A549 (cell line): ENCODE measurements at regions not wholly inside any gene's neighbourhood (a gene's known extent, or its start where the extent isn't known, plus 50 kb on each side); places are given as distances from the start of the nearest gene placed in this dataset.

Source experiments
- CEBPB ChIP-seq, 2 experiments: fragments of >200 bp in 1 of 2; sonication (Bioruptor Twin) in 1 of 2; formaldehyde crosslinking in 1 of 2; IDR thresholded peaks; 2 replicates each; pipeline ENCODE4 v1.6.1; 2012 to 2016
- EP300 ChIP-seq, 2 experiments: fragments of >200 bp; sonication (Bioruptor Twin); formaldehyde crosslinking; IDR thresholded peaks; 2 replicates in 1 of 2; 3 replicates in 1 of 2; pipeline ENCODE4 v1.6.1; 2016 to 2017
- ESRRA ChIP-seq: fragments of 150-350 bp; IDR thresholded peaks from 2 replicates; pipeline ENCODE4 v1.6.1; 2014; ENCODE audit warnings: mild to moderate bottlenecking, low read length, borderline replicate concordance
- HOXB13 ChIP-seq: fragments of 250-450 bp; sonication (Bioruptor Pico); IDR thresholded peaks from 2 replicates; pipeline ENCODE4 v1.5.0; 2020; ENCODE audit warnings: low read depth, mild to moderate bottlenecking, moderate library complexity
- KDM1A ChIP-seq: fragments of 200-600 bp; sonication (generic); IDR thresholded peaks from 2 replicates; pipeline ENCODE4 v1.6.1; 2016; ENCODE audit warnings: low read depth, mild to moderate bottlenecking
- NPAS2 ChIP-seq: fragments of 250-450 bp; sonication (Bioruptor Pico); IDR thresholded peaks from 2 replicates; pipeline ENCODE4 v1.8.0; 2022; ENCODE audit warnings: mild to moderate bottlenecking, moderate library complexity, borderline replicate concordance
- POLR2A ChIP-seq: IDR thresholded peaks from 2 replicates; pipeline ENCODE4 v1.6.1; 2012; ENCODE audit warnings: mild to moderate bottlenecking, low read length
- RAD21 ChIP-seq, 2 experiments: fragments of >200 bp in 1 of 2; sonication (Bioruptor Twin) in 1 of 2; formaldehyde crosslinking in 1 of 2; IDR thresholded peaks in 1 of 2; conservative IDR thresholded peaks in 1 of 2; 2 replicates in 1 of 2; 3 replicates in 1 of 2; pipeline ENCODE4 v1.6.1; 2012 to 2018; ENCODE audit warnings: inconsistent platforms in 1 of 2
- TFCP2L1 ChIP-seq: fragments of 250-450 bp; sonication (Bioruptor Pico); IDR thresholded peaks from 2 replicates; pipeline ENCODE4 v1.5.0; 2021; ENCODE audit warnings: mild to moderate bottlenecking
- TF ChIP-seq, protein P1 (sequence below): fragments of >200 bp; sonication (Bioruptor Twin); formaldehyde crosslinking; IDR thresholded peaks from 2 replicates; pipeline ENCODE4 v1.6.1; 2016
- TF ChIP-seq, protein P2 (sequence below): fragments of >200 bp; sonication (Bioruptor Twin); formaldehyde crosslinking; IDR thresholded peaks from 3 replicates; pipeline ENCODE4 v1.5.1; 2016
- TF ChIP-seq, protein P3 (sequence below): fragments of 250-450 bp; sonication (Bioruptor Pico); IDR thresholded peaks from 2 replicates; pipeline ENCODE4 v1.5.0; 2021; ENCODE audit warnings: mild to moderate bottlenecking, moderate library complexity, borderline replicate concordance

DNA sequence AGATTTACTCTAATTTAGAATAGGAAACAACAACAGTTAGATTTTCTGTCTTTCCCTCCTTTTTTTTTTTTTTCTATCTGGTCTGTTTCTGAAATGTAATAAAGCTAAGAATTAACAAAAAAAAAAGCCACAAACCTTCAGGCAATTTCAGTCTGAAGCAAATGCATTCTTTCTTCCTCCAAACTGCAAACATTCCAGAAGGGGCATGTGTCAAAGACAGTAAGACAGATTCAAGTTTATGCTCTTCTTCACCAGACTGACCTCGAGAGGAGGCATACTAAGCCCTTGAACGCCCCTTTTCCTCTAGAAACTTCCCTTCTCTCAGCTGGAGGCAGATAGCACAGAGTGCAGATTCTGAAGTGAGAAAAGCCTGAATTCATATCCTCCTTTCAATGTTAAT lies 654.6 kb upstream of the LMCD1 start:
- TF ChIP-seq POLR2A = no peak
- TF ChIP-seq, protein P1, sequence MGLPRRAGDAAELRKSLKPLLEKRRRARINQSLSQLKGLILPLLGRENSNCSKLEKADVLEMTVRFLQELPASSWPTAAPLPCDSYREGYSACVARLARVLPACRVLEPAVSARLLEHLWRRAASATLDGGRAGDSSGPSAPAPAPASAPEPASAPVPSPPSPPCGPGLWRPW = no peak
- TF ChIP-seq ESRRA = no peak
- TF ChIP-seq EP300 (IDR thresholded peaks at IDR 0.05) = no peak
- TF ChIP-seq, protein P2, sequence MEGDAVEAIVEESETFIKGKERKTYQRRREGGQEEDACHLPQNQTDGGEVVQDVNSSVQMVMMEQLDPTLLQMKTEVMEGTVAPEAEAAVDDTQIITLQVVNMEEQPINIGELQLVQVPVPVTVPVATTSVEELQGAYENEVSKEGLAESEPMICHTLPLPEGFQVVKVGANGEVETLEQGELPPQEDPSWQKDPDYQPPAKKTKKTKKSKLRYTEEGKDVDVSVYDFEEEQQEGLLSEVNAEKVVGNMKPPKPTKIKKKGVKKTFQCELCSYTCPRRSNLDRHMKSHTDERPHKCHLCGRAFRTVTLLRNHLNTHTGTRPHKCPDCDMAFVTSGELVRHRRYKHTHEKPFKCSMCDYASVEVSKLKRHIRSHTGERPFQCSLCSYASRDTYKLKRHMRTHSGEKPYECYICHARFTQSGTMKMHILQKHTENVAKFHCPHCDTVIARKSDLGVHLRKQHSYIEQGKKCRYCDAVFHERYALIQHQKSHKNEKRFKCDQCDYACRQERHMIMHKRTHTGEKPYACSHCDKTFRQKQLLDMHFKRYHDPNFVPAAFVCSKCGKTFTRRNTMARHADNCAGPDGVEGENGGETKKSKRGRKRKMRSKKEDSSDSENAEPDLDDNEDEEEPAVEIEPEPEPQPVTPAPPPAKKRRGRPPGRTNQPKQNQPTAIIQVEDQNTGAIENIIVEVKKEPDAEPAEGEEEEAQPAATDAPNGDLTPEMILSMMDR = no peak
- no peak for TF ChIP-seq CEBPB (IDR thresholded peaks at IDR 0.05)
- no peak for TF ChIP-seq TFCP2L1
- no peak for TF ChIP-seq HOXB13 (CRISPR knock-in tag)
- TF ChIP-seq KDM1A = no peak
- TF ChIP-seq, protein P3, sequence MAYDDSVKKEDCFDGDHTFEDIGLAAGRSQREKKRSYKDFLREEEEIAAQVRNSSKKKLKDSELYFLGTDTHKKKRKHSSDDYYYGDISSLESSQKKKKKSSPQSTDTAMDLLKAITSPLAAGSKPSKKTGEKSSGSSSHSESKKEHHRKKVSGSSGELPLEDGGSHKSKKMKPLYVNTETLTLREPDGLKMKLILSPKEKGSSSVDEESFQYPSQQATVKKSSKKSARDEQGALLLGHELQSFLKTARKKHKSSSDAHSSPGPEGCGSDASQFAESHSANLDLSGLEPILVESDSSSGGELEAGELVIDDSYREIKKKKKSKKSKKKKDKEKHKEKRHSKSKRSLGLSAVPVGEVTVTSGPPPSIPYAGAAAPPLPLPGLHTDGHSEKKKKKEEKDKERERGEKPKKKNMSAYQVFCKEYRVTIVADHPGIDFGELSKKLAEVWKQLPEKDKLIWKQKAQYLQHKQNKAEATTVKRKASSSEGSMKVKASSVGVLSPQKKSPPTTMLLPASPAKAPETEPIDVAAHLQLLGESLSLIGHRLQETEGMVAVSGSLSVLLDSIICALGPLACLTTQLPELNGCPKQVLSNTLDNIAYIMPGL (CRISPR knock-in tag) = no peak
- no peak for TF ChIP-seq RAD21 (conservative IDR thresholded peaks at IDR 0.05 in 1 of 2, IDR thresholded peaks at IDR 0.05 in 1 of 2)
- TF ChIP-seq NPAS2 (CRISPR knock-in tag) = no peak
